Ovary (tissue), 3 donors: ENCODE measurements at regions not wholly inside any gene's neighbourhood (a gene's known extent, or its start where the extent isn't known, plus 50 kb on each side); places are given as distances from the start of the nearest gene placed in this dataset.
"Not testable (repeated sequence)": the region's sequence is repeated elsewhere in the genome, so short reads cannot be mapped to it uniquely, and the experiment has no call there.

Source experiments
- POLR2A ChIP-seq: fragments of 450-650 bp; IDR thresholded peaks from one replicate; pipeline ENCODE4 v1.6.1; 2017; ENCODE audit warnings: antibody characterized with exemption, mild to moderate bottlenecking, moderate library complexity
- TF ChIP-seq, protein P1 (sequence below), 3 donors: fragments of 450-650 bp in 2 of 3; fragments of 200-600 bp in 1 of 3; IDR thresholded peaks; one replicate each; pipeline versions ENCODE4 v1.5.1 to v1.8.0; 2016 to 2022; ENCODE audit warnings: antibody characterized with exemption in 3 of 3, mild to moderate bottlenecking in 1 of 3
- donor health status: DM: no; HTN: no; CAD: no.

DNA sequence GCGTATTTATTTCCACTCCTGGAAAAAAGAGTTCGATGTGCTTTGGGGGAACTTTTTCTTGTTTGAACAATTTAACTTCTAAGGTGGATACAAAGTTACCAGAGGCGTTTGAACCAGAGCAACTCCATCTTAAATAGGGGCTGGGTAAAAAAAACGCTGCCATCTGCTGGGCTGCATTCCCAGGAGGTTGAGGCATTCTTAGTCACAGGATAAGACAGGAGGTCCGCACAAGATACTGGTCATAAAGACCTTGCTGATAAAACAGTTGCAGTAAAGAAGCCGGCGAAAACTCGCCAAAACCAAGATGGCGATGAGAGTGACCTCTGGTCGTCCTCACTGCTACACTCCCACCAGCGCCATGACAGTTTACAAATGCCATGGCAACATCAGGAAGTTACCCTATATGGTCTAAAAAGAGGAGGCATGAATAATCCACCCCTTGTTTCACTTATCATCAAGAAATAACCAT, 91.5 kb downstream of the DISP1 start:
- TF ChIP-seq, protein P1, sequence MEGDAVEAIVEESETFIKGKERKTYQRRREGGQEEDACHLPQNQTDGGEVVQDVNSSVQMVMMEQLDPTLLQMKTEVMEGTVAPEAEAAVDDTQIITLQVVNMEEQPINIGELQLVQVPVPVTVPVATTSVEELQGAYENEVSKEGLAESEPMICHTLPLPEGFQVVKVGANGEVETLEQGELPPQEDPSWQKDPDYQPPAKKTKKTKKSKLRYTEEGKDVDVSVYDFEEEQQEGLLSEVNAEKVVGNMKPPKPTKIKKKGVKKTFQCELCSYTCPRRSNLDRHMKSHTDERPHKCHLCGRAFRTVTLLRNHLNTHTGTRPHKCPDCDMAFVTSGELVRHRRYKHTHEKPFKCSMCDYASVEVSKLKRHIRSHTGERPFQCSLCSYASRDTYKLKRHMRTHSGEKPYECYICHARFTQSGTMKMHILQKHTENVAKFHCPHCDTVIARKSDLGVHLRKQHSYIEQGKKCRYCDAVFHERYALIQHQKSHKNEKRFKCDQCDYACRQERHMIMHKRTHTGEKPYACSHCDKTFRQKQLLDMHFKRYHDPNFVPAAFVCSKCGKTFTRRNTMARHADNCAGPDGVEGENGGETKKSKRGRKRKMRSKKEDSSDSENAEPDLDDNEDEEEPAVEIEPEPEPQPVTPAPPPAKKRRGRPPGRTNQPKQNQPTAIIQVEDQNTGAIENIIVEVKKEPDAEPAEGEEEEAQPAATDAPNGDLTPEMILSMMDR (IDR thresholded peaks at IDR 0.05) = not testable (repeated sequence)
- not testable (repeated sequence) for TF ChIP-seq POLR2A
